Left ventricle myocardium inferior (tissue), 1 donor: ENCODE measurements at regions not wholly inside any gene's neighbourhood (a gene's known extent, or its start where the extent isn't known, plus 50 kb on each side); places are given as distances from the start of the nearest gene placed in this dataset.
A peak's percentile ranks its signal among the peaks of the same experiment; 100 is the strongest.

Source experiments
- DNase-seq: peaks from one replicate; pipeline ENCODE4 v3.0.0-alpha.2; 2020
- H3K27ac ChIP-seq: fragments of 200-600 bp; replicated peaks from 2 replicates; pipeline ENCODE4 v1.8.0; 2021
- H3K27me3 ChIP-seq: fragments of 200-600 bp; 2 replicates; pipeline ENCODE4 v1.8.0; 2021; ENCODE audit warnings: low read depth
- H3K36me3 ChIP-seq: fragments of 200-600 bp; 2 replicates; pipeline ENCODE4 v1.8.0; 2021
- H3K4me1 ChIP-seq: fragments of 200-600 bp; 2 replicates; pipeline ENCODE4 v1.8.0; 2021
- H3K4me3 ChIP-seq: fragments of 200-600 bp; 2 replicates; pipeline ENCODE4 v1.8.0; 2021; ENCODE audit warnings: mild to moderate bottlenecking, moderate library complexity
- H3K9me3 ChIP-seq: fragments of 200-600 bp; replicated peaks from 2 replicates; pipeline ENCODE4 v1.8.0; 2021
- intact Hi-C: fragments of 100-400 bp; cut with micrococcal nuclease; formaldehyde crosslinking; loops from one replicate; pipeline ENCODE4 v1.11.0; 2022
- TF ChIP-seq, protein P1 (sequence below): fragments of 200-600 bp; IDR thresholded peaks from 2 replicates; pipeline ENCODE4 v1.8.0; 2021; ENCODE audit warnings: antibody characterized with exemption, mild to moderate bottlenecking, borderline replicate concordance
- donor health status: DM: no; HTN: yes; CAD: no; lungs with severe emphysema.

DNA sequence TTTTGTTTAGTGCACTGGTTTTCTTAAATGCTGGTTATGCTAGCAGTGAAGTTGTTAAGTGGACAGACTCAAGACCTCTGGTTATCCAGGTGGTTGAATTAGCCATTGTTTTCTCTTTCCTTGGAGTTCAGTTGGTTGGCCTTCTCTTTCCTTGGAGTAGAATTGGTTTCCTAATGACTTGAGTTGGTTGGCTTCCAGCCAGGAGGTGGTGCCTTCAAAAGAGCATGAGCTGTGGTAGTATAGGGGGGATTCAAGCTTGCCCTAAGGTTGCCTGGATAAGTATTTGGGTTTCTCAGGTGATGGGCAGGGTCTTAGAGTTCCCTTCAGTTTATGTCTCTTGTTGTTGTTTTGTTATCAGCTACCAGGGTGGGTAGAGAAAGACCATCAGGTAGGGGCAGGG, 92.5 kb downstream of the ATP23 start:
- Histone ChIP-seq H3K9me3 (peaks cover 66% of the 10 kb centered on the region), H3K27ac (peak overlapping the region; percentile 23)
- DNase-seq, result no peak

GRCh38 chr12:58034311-58034710, 92.9 kb downstream of the ATP23 start:
- H3K9me3 ChIP-seq, result peaks cover 71% of the 10 kb centered on the region
- H3K27ac ChIP-seq, result peak overlapping the region; percentile 23
- no peaks in the 10 kb centered on the region for H3K27me3 ChIP-seq
- H3K4me1 ChIP-seq, result peaks cover 11% of the 10 kb centered on the region
- DNase-seq, result no peak
- TF ChIP-seq, protein P1, sequence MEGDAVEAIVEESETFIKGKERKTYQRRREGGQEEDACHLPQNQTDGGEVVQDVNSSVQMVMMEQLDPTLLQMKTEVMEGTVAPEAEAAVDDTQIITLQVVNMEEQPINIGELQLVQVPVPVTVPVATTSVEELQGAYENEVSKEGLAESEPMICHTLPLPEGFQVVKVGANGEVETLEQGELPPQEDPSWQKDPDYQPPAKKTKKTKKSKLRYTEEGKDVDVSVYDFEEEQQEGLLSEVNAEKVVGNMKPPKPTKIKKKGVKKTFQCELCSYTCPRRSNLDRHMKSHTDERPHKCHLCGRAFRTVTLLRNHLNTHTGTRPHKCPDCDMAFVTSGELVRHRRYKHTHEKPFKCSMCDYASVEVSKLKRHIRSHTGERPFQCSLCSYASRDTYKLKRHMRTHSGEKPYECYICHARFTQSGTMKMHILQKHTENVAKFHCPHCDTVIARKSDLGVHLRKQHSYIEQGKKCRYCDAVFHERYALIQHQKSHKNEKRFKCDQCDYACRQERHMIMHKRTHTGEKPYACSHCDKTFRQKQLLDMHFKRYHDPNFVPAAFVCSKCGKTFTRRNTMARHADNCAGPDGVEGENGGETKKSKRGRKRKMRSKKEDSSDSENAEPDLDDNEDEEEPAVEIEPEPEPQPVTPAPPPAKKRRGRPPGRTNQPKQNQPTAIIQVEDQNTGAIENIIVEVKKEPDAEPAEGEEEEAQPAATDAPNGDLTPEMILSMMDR, result no peak
- H3K4me3 ChIP-seq, result no peak overlapping the region
- intact Hi-C loops, result no loop called here
- no peaks in the 10 kb centered on the region for H3K36me3 ChIP-seq

More for the DNA sequence above, 92.5 kb downstream of the ATP23 start:
- Histone ChIP-seq H3K36me3 (no peaks in the 10 kb centered on the region), H3K4me1 (peaks cover 11% of the 10 kb centered on the region), H3K27me3 (no peaks in the 10 kb centered on the region), H3K4me3 (no peak overlapping the region)
- intact Hi-C loops, result no loop called here
- TF ChIP-seq, protein P1, result no peak

- Histone ChIP-seq H3K9me3 (peaks cover 73% of the 10 kb centered on the region), H3K4me1 (peaks cover 11% of the 10 kb centered on the region), H3K27ac (no peak overlapping the region), H3K27me3 (no peaks in the 10 kb centered on the region), H3K36me3 (no peaks in the 10 kb centered on the region), H3K4me3 (no peak overlapping the region)
- no peak for DNase-seq
- intact Hi-C loops, result no loop called here
- TF ChIP-seq, protein P1, result no peak
Measured at GRCh38 chr12:58034712-58035111, 93.3 kb downstream of the ATP23 start.

GRCh38 chr12:58041441-58041840, 100.1 kb downstream of the ATP23 start:
- Histone ChIP-seq H3K4me1 (no peaks in the 10 kb centered on the region), H3K36me3 (no peaks in the 10 kb centered on the region), H3K4me3 (no peak overlapping the region), H3K27ac (no peak overlapping the region), H3K27me3 (no peaks in the 10 kb centered on the region), H3K9me3 (peaks cover 44% of the 10 kb centered on the region)
- TF ChIP-seq, protein P1, result no peak
- intact Hi-C loops, result no loop called here
- DNase-seq, result no peak

GRCh38 chr12:58044966-58045365, 103.6 kb downstream of the ATP23 start:
- no peaks in the 10 kb centered on the region for H3K4me1 ChIP-seq
- H3K36me3 ChIP-seq, result no peaks in the 10 kb centered on the region
- no peak for DNase-seq
- H3K27me3 ChIP-seq, result no peaks in the 10 kb centered on the region
- TF ChIP-seq, protein P1, result no peak
- H3K4me3 ChIP-seq, result no peak overlapping the region
- H3K9me3 ChIP-seq, result peaks cover 36% of the 10 kb centered on the region
- intact Hi-C loops, result no loop called here
- H3K27ac ChIP-seq, result no peak overlapping the region

GRCh38 chr12:58046271-58046670, 104.9 kb downstream of the ATP23 start:
- Histone ChIP-seq H3K9me3 (peaks cover 37% of the 10 kb centered on the region), H3K27me3 (no peaks in the 10 kb centered on the region), H3K36me3 (no peaks in the 10 kb centered on the region), H3K27ac (no peak overlapping the region), H3K4me3 (no peak overlapping the region), H3K4me1 (no peaks in the 10 kb centered on the region)
- intact Hi-C loops, result no loop called here
- TF ChIP-seq, protein P1, result no peak
- no peak for DNase-seq
